HG03196 (cell line): ENCODE measurements at regions not wholly inside any gene's neighbourhood (a gene's known extent, or its start where the extent isn't known, plus 50 kb on each side); places are given as distances from the start of the nearest gene placed in this dataset.

Experiments used
- ATAC-seq: cut with Tn5 transposase; IDR thresholded peaks from one replicate; pipeline ENCODE4 v1.9.1; 2021; ENCODE audit not compliant: unreplicated experiment

GRCh38 chr4:132991111-132991510 lies 158.0 kb upstream of the PCDH10 start:
- no peak for ATAC-seq

GRCh38 chr4:132992686-132993085 lies 156.4 kb upstream of the PCDH10 start:
- ATAC-seq: no peak

GRCh38 chr4:132998585-132999230 lies 150.4 kb upstream of the PCDH10 start:
- no peak for ATAC-seq

- ATAC-seq: no peak
Observed at GRCh38 chr4:133000012-133000411, 149.1 kb upstream of the PCDH10 start.

- ATAC-seq: no peak
Observed at GRCh38 chr4:133003169-133003568, 145.9 kb upstream of the PCDH10 start.

- ATAC-seq: no peak
Observed at GRCh38 chr4:133014473-133015135, 134.5 kb upstream of the PCDH10 start.

- ATAC-seq: no peak
Observed at GRCh38 chr4:133045288-133045687, 103.8 kb upstream of the PCDH10 start.

- no peak for ATAC-seq
Observed at GRCh38 chr4:133046156-133046555, 102.9 kb upstream of the PCDH10 start.

- ATAC-seq: no peak
Observed at GRCh38 chr4:133058701-133059100, 90.4 kb upstream of the PCDH10 start.

- ATAC-seq: no peak
Observed at GRCh38 chr4:133059117-133059516, 90.0 kb upstream of the PCDH10 start.

GRCh38 chr4:133062851-133063250 lies 86.2 kb upstream of the PCDH10 start:
- ATAC-seq: no peak

GRCh38 chr4:133068083-133068482 lies 81.0 kb upstream of the PCDH10 start:
- no peak for ATAC-seq

- no peak for ATAC-seq
Observed at GRCh38 chr4:133081246-133081645, 67.8 kb upstream of the PCDH10 start.

GRCh38 chr4:133084421-133084820 lies 64.7 kb upstream of the PCDH10 start:
- no peak for ATAC-seq

- no peak for ATAC-seq
Observed at GRCh38 chr4:133095591-133095990, 53.5 kb upstream of the PCDH10 start.

- no peak for ATAC-seq
Observed at GRCh38 chr4:133096972-133097371, 52.1 kb upstream of the PCDH10 start.
